Neural crest cell (in vitro differentiated cells): ENCODE measurements at regions not wholly inside any gene's neighbourhood (a gene's known extent, or its start where the extent isn't known, plus 50 kb on each side); places are given as distances from the start of the nearest gene placed in this dataset.

Experiments
- DNase-seq: peaks from one replicate; pipeline ENCODE4 v3.0.0; 2021; ENCODE audit warnings: low read depth, mixed read lengths, low spot score
- H3K27ac Mint-ChIP-seq: one replicate; pipeline ENCODE4 v1.8.0; 2021; ENCODE audit warnings: mild to moderate bottlenecking, mixed read lengths; ENCODE audit not compliant: unreplicated experiment
- H3K27me3 Mint-ChIP-seq: 2 replicates; pipeline ENCODE4 v1.8.0; 2021; ENCODE audit warnings: low read depth, mild to moderate bottlenecking, mixed read lengths
- H3K36me3 Mint-ChIP-seq: 2 replicates; pipeline ENCODE4 v1.8.0; 2021; ENCODE audit warnings: low read depth, mild to moderate bottlenecking, mixed read lengths
- H3K4me1 Mint-ChIP-seq: 2 replicates; pipeline ENCODE4 v1.8.0; 2021; ENCODE audit warnings: mixed read lengths
- H3K4me3 Mint-ChIP-seq: one replicate; pipeline ENCODE4 v1.8.0; 2021; ENCODE audit warnings: mild to moderate bottlenecking, mixed read lengths
- H3K9me3 Mint-ChIP-seq: 2 replicates; pipeline ENCODE4 v1.8.0; 2021; ENCODE audit warnings: mixed read lengths
- TF ChIP-seq, protein P1 (sequence below): fragments of 200-600 bp; sonication (generic); conservative IDR thresholded peaks from 2 replicates; pipeline ENCODE4 v1.5.0; 2021; ENCODE audit warnings: antibody characterized with exemption, mild to moderate bottlenecking

DNA sequence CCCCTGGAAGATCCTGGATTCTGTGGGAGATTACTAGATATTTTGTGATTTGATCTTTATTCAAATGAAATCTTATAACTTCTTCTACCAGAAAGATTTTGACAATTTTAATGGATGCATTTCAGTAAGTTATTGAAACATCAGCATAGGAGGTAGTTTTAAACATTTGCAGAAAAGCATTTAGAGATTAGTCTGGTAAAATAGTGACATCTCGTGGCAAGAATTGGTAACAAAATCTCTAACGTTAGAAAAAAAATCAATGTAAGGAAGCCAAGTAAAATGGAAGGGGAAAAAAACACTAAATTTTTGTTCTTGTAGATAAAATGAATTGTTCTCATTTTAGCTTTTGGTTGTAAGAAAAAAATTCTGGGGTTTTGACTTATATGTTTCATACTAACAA is 73.3 kb downstream of the TASL start:
- DNase-seq: no peak
- no peak overlapping the region for H3K4me3 Mint-ChIP-seq
- H3K4me1 Mint-ChIP-seq: peaks cover 16% of the 10 kb centered on the region
- H3K36me3 Mint-ChIP-seq: no peaks in the 10 kb centered on the region
- H3K27ac Mint-ChIP-seq: no peak overlapping the region
- TF ChIP-seq, protein P1, sequence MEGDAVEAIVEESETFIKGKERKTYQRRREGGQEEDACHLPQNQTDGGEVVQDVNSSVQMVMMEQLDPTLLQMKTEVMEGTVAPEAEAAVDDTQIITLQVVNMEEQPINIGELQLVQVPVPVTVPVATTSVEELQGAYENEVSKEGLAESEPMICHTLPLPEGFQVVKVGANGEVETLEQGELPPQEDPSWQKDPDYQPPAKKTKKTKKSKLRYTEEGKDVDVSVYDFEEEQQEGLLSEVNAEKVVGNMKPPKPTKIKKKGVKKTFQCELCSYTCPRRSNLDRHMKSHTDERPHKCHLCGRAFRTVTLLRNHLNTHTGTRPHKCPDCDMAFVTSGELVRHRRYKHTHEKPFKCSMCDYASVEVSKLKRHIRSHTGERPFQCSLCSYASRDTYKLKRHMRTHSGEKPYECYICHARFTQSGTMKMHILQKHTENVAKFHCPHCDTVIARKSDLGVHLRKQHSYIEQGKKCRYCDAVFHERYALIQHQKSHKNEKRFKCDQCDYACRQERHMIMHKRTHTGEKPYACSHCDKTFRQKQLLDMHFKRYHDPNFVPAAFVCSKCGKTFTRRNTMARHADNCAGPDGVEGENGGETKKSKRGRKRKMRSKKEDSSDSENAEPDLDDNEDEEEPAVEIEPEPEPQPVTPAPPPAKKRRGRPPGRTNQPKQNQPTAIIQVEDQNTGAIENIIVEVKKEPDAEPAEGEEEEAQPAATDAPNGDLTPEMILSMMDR: peak; percentile 84
- H3K27me3 Mint-ChIP-seq: peaks cover 4% of the 10 kb centered on the region
- no peaks in the 10 kb centered on the region for H3K9me3 Mint-ChIP-seq

DNA sequence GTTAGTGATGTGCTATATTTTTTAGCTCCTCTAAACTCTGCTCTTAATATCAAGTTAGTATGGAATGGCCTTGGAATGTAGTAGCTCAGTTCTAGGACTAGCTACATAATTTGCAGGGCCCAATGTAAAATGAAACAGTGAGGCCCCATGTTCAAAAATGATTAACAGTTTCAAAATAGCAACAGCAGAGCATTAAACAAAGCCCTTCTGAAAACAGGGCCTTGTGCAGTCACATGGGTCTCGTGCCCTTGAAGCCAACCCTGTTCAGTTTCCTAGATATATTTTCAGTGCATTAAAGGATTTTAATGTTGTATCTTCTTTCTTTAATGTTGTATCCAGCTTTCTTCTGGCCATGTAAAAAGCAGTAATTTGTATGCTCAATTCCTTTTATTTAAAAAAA is 82.1 kb downstream of the TASL start:
- no peak for DNase-seq
- TF ChIP-seq, protein P1: no peak
- no peaks in the 10 kb centered on the region for H3K9me3 Mint-ChIP-seq

GRCh38 chrX:30493348-30493747 is 84.2 kb downstream of the TASL start:
- Mint-ChIP-seq H3K36me3 (no peaks in the 10 kb centered on the region), H3K27me3 (peaks cover 2% of the 10 kb centered on the region), H3K9me3 (no peaks in the 10 kb centered on the region), H3K4me3 (no peak overlapping the region), H3K4me1 (peaks cover 5% of the 10 kb centered on the region), H3K27ac (no peak overlapping the region)
- TF ChIP-seq, protein P1: no peak
- DNase-seq: no peak

More for the DNA sequence above, 82.1 kb downstream of the TASL start:
- peaks cover 18% of the 10 kb centered on the region for H3K4me1 Mint-ChIP-seq
- peaks cover 2% of the 10 kb centered on the region for H3K27me3 Mint-ChIP-seq
- no peak overlapping the region for H3K4me3 Mint-ChIP-seq
- H3K36me3 Mint-ChIP-seq: no peaks in the 10 kb centered on the region
- no peak overlapping the region for H3K27ac Mint-ChIP-seq

GRCh38 chrX:30489323-30489722 is 88.2 kb downstream of the TASL start:
- Mint-ChIP-seq H3K4me1 (no peaks in the 10 kb centered on the region), H3K27me3 (no peaks in the 10 kb centered on the region), H3K36me3 (no peaks in the 10 kb centered on the region), H3K9me3 (peaks cover 4% of the 10 kb centered on the region), H3K27ac (peak overlapping the region; percentile 57), H3K4me3 (no peak overlapping the region)
- no peak for DNase-seq
- TF ChIP-seq, protein P1: no peak

DNA sequence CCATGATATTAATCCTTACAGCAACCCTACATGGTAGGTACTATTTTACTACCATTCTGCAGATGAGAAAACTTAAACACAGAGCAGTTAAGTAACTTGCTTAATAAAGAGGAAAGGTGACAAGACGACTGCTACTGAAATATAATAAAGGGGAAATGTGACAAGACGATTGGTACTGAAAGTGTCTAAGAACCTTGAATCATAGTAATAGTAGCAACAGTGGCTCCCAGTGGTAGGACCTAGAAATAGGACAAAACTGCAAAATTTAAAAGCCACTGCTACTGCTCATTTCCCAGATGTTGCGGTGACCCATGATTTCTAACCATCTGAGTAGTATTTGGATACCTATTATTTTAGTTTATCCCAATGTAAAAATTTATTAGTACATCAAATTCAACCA is 89.5 kb downstream of the TASL start:
- Mint-ChIP-seq H3K4me1 (no peaks in the 10 kb centered on the region), H3K36me3 (no peaks in the 10 kb centered on the region), H3K9me3 (peaks cover 4% of the 10 kb centered on the region), H3K4me3 (no peak overlapping the region), H3K27ac (no peak overlapping the region), H3K27me3 (no peaks in the 10 kb centered on the region)
- peak; percentile 4 for DNase-seq
- TF ChIP-seq, protein P1: peak; percentile 50

DNA sequence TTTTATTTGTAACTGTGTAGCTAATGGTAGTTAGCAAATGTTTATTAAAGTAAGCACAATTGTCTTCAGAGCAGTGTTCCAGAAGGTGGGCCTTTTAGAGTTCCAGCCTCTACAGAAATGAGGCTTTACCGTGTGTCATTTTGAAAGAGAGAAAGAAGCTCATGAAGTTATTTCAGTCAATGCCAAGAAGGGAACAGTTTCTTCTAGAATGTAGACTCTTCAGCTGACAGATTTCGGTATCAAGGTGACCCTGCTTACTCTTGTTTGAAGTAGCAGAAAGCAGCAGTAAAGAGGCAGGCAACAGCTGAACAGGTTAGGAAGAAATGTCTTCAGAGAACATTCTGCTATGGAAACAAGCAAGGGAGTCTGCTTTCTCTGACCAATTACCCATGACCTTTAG is 93.6 kb downstream of the TASL start:
- H3K27ac Mint-ChIP-seq: no peak overlapping the region
- TF ChIP-seq, protein P1: no peak

More for the DNA sequence above, 93.6 kb downstream of the TASL start:
- Mint-ChIP-seq H3K4me1 (no peaks in the 10 kb centered on the region), H3K27me3 (no peaks in the 10 kb centered on the region), H3K9me3 (peaks cover 4% of the 10 kb centered on the region), H3K36me3 (no peaks in the 10 kb centered on the region), H3K4me3 (no peak overlapping the region)
- no peak for DNase-seq
